Progenitor cell of endocrine pancreas (in vitro differentiated cells): ENCODE measurements at regions not wholly inside any gene's neighbourhood (a gene's known extent, or its start where the extent isn't known, plus 50 kb on each side); places are given as distances from the start of the nearest gene placed in this dataset.

Source experiments
- DNase-seq: peaks from one replicate; pipeline ENCODE4 v3.0.0; 2021; ENCODE audit warnings: low spot score; ENCODE audit not compliant: unreplicated experiment
- H3K27ac Mint-ChIP-seq: 2 replicates; pipeline ENCODE4 v1.8.0; 2021; ENCODE audit warnings: mild to moderate bottlenecking, moderate library complexity, mixed read lengths
- H3K27me3 Mint-ChIP-seq: 2 replicates; pipeline ENCODE4 v1.8.0; 2021; ENCODE audit warnings: mixed read lengths
- H3K36me3 Mint-ChIP-seq: 2 replicates; pipeline ENCODE4 v1.8.0; 2022; ENCODE audit warnings: mixed read lengths; ENCODE audit not compliant: insufficient read depth
- H3K4me1 Mint-ChIP-seq: 2 replicates; pipeline ENCODE4 v1.8.0; 2021; ENCODE audit warnings: low read depth, mixed read lengths
- H3K4me3 Mint-ChIP-seq: 2 replicates; pipeline ENCODE4 v1.8.0; 2021; ENCODE audit warnings: low read depth, mild to moderate bottlenecking, moderate library complexity, mixed read lengths
- H3K9me3 Mint-ChIP-seq: 2 replicates; pipeline ENCODE4 v1.8.0; 2021; ENCODE audit warnings: low read depth, mixed read lengths
- TF ChIP-seq, protein P1 (sequence below): fragments of 200-600 bp; sonication (generic); IDR thresholded peaks from one replicate; pipeline ENCODE4 v1.5.0; 2021; ENCODE audit warnings: antibody characterized with exemption, mild to moderate bottlenecking; ENCODE audit not compliant: unreplicated experiment

DNA sequence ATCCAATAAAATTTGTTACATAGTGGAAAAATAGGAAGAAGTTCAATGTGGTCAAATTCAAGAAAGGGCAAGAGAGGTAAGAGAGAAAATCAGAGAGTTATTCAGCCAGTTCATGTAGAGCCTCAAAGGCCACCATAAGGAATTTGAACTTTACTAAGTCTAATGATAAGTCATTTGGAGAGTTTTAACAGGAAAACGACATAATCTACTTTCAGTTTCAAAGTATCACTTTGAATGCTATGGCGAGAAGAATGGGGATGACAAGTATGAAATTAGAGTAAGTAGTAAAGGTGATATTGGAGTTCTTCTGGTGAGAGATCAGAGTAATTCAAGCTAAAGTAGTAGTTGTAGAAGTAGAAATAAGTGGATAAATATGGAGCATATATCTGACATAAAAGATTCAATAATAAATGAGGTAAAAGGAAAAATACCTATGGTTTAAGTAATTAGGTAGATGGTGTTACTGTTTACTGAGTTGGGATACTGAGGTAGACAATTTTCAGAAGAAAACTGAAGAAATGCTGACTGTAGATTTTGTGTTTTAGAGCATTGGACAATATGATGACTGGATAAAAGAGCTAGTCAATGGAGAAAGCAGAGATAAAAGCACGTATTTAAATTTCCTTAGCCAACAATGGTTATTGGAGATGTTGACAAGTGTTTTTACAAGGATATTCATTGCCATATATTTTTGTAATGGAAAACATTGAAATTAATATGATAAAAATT lies 331.7 kb upstream of the ADGRL3 start:
- no peaks in the 10 kb centered on the region for H3K27me3 Mint-ChIP-seq

DNA sequence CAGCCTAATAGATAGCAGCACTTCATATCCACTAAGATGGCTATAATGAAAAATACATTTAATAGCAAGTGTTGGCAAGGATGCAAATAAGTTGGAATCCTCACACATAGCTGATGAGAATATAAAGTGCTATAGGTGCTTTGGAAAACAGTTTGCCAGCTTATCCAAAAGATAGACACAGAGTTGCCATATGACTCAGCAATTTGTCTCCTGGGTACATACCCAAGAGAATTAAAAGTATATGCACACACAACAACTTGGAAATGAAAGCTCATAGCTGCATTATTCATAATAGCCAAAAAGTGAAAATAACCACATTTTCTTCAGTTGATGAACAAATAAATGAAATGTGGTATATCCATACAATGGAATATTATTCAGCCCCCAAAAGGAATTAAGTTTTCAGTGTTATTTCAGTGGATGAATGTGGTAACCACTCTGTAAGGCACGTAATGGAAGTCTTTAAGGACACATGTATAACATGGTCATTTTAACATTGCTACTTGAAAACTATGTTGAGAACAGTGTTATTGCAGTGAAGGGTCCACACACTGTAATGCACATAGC lies 320.9 kb upstream of the ADGRL3 start:
- no peak for DNase-seq
- TF ChIP-seq, protein P1, sequence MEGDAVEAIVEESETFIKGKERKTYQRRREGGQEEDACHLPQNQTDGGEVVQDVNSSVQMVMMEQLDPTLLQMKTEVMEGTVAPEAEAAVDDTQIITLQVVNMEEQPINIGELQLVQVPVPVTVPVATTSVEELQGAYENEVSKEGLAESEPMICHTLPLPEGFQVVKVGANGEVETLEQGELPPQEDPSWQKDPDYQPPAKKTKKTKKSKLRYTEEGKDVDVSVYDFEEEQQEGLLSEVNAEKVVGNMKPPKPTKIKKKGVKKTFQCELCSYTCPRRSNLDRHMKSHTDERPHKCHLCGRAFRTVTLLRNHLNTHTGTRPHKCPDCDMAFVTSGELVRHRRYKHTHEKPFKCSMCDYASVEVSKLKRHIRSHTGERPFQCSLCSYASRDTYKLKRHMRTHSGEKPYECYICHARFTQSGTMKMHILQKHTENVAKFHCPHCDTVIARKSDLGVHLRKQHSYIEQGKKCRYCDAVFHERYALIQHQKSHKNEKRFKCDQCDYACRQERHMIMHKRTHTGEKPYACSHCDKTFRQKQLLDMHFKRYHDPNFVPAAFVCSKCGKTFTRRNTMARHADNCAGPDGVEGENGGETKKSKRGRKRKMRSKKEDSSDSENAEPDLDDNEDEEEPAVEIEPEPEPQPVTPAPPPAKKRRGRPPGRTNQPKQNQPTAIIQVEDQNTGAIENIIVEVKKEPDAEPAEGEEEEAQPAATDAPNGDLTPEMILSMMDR, result no peak
- H3K9me3 Mint-ChIP-seq, result peaks cover 4% of the 10 kb centered on the region
- no peaks in the 10 kb centered on the region for H3K36me3 Mint-ChIP-seq
- H3K27ac Mint-ChIP-seq, result no peak overlapping the region
- H3K4me3 Mint-ChIP-seq, result no peak overlapping the region
- no peaks in the 10 kb centered on the region for H3K4me1 Mint-ChIP-seq
- H3K27me3 Mint-ChIP-seq, result no peaks in the 10 kb centered on the region

More for the DNA sequence above, 331.7 kb upstream of the ADGRL3 start:
- H3K4me3 Mint-ChIP-seq, result no peak overlapping the region
- H3K9me3 Mint-ChIP-seq, result no peaks in the 10 kb centered on the region
- no peak overlapping the region for H3K27ac Mint-ChIP-seq
- TF ChIP-seq, protein P1, result no peak
- no peak for DNase-seq
- no peaks in the 10 kb centered on the region for H3K36me3 Mint-ChIP-seq
- no peaks in the 10 kb centered on the region for H3K4me1 Mint-ChIP-seq

DNA sequence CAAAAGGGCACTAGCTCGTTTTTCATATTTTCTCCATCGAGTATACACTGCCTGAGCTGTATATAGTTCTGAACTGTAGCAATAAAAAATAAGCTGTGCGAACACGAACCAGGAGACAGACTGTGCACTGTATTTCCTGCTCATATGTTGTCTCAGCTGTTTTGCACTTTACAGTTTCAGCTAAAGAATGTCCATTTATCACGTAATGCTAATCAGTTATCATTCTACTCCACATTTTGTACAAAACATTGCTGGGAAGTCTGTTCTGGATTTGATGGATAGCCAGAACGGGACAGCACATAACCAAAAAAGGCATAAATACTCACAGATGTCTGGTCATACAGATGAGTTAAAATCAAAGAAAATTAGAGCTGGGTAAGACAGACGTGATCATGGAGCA lies 315.5 kb upstream of the ADGRL3 start:
- Mint-ChIP-seq H3K4me1 (peaks cover 2% of the 10 kb centered on the region), H3K27me3 (no peaks in the 10 kb centered on the region), H3K27ac (no peak overlapping the region), H3K9me3 (peaks cover 1% of the 10 kb centered on the region), H3K4me3 (no peak overlapping the region), H3K36me3 (no peaks in the 10 kb centered on the region)
- TF ChIP-seq, protein P1, result no peak
- DNase-seq, result no peak

DNA sequence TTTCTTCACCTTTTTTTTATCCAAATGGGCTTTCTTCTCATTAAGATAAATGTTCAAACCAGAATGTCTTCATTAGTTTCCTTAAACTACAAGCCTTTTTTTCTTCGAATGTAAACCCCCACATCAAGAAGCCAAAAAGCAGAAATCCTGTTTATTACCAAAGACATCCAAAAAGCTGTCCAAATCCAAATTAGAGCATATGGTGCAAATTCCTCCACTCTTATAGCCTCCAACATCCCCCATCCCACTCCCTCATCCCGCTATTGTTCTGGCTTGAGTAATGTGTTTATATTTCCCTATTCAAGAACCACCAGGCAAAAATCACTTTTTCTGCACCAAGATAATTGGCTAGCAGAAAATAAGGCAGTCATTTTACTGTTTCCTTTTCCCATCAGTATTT lies 315.1 kb upstream of the ADGRL3 start:
- Mint-ChIP-seq H3K4me1 (peaks cover 2% of the 10 kb centered on the region), H3K27me3 (no peaks in the 10 kb centered on the region), H3K36me3 (no peaks in the 10 kb centered on the region), H3K9me3 (no peaks in the 10 kb centered on the region), H3K4me3 (no peak overlapping the region), H3K27ac (no peak overlapping the region)
- no peak for DNase-seq
- TF ChIP-seq, protein P1, result no peak

DNA sequence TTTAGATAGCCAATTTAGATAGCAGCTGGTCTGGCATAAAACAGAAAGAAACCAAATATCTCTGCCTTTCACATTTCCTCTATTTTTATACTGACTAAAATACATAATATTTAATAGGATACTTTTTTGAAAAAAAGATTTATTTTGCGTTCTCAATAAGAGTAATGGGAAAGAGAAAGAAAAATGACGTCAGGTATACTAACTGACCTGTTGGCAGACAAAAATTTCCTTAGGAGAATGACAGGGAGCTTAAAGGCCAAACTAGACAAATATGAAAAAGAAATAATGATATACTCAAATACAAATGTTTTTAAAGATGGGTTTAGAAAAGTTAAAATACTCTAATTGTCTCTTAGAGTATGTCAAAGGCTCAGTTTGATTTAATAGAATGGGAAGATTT lies 309.4 kb upstream of the ADGRL3 start:
- Mint-ChIP-seq H3K27me3 (no peaks in the 10 kb centered on the region), H3K36me3 (no peaks in the 10 kb centered on the region), H3K4me1 (no peaks in the 10 kb centered on the region), H3K4me3 (no peak overlapping the region), H3K27ac (no peak overlapping the region), H3K9me3 (no peaks in the 10 kb centered on the region)
- no peak for DNase-seq
- TF ChIP-seq, protein P1, result no peak
